Nephron progenitor cell (in vitro differentiated cells): ENCODE measurements at regions not wholly inside any gene's neighbourhood (a gene's known extent, or its start where the extent isn't known, plus 50 kb on each side); places are given as distances from the start of the nearest gene placed in this dataset.

Source experiments
- DNase-seq: peaks from one replicate; pipeline ENCODE4 v3.0.0; 2021
- H3K27ac Mint-ChIP-seq: 2 replicates; pipeline ENCODE4 v1.8.0; 2021; ENCODE audit warnings: mild to moderate bottlenecking, moderate library complexity, mixed read lengths
- H3K27me3 Mint-ChIP-seq: 2 replicates; pipeline ENCODE4 v1.8.0; 2021; ENCODE audit warnings: mild to moderate bottlenecking, low read depth, mixed read lengths; ENCODE audit not compliant: poor library complexity
- H3K36me3 Mint-ChIP-seq: 2 replicates; pipeline ENCODE4 v1.8.0; 2021; ENCODE audit warnings: low read depth, mixed read lengths
- H3K4me1 Mint-ChIP-seq: 2 replicates; pipeline ENCODE4 v1.8.0; 2021; ENCODE audit warnings: mixed read lengths
- H3K4me3 Mint-ChIP-seq: 2 replicates; pipeline ENCODE4 v1.8.0; 2021; ENCODE audit warnings: mild to moderate bottlenecking, moderate library complexity, mixed read lengths
- H3K9me3 Mint-ChIP-seq: 2 replicates; pipeline ENCODE4 v1.8.0; 2021; ENCODE audit warnings: mild to moderate bottlenecking, moderate library complexity, mixed read lengths
- TF ChIP-seq, protein P1 (sequence below): fragments of 200-600 bp; sonication (generic); IDR thresholded peaks from 2 replicates; pipeline ENCODE4 v1.5.0; 2021; ENCODE audit warnings: antibody characterized with exemption

DNA sequence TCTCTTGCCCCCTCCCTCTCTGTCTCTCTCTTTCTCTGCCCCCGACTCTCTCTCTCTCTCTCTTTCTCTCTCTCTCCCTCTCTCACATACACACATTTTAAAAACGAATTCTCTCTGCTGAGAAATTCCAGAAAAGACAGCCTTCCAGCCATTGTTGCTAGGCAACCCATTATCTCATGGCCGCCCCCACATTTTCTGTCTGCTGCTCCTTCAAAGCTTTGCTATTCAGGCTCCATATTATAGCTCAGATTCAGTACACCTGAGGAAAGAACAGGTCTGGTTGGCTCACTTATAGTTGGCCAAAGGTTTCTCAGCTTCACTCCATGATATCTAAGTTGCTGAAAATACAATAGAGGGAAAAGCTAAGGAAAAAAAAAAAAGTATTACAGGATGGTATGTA, 174.4 kb upstream of the RADX start:
- TF ChIP-seq, protein P1, sequence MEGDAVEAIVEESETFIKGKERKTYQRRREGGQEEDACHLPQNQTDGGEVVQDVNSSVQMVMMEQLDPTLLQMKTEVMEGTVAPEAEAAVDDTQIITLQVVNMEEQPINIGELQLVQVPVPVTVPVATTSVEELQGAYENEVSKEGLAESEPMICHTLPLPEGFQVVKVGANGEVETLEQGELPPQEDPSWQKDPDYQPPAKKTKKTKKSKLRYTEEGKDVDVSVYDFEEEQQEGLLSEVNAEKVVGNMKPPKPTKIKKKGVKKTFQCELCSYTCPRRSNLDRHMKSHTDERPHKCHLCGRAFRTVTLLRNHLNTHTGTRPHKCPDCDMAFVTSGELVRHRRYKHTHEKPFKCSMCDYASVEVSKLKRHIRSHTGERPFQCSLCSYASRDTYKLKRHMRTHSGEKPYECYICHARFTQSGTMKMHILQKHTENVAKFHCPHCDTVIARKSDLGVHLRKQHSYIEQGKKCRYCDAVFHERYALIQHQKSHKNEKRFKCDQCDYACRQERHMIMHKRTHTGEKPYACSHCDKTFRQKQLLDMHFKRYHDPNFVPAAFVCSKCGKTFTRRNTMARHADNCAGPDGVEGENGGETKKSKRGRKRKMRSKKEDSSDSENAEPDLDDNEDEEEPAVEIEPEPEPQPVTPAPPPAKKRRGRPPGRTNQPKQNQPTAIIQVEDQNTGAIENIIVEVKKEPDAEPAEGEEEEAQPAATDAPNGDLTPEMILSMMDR, result no peak
- Mint-ChIP-seq H3K9me3 (peaks cover 32% of the 10 kb centered on the region), H3K4me1 (peaks cover 7% of the 10 kb centered on the region), H3K27ac (no peak overlapping the region), H3K36me3 (no peaks in the 10 kb centered on the region), H3K4me3 (no peak overlapping the region), H3K27me3 (peaks cover 6% of the 10 kb centered on the region)
- no peak for DNase-seq

DNA sequence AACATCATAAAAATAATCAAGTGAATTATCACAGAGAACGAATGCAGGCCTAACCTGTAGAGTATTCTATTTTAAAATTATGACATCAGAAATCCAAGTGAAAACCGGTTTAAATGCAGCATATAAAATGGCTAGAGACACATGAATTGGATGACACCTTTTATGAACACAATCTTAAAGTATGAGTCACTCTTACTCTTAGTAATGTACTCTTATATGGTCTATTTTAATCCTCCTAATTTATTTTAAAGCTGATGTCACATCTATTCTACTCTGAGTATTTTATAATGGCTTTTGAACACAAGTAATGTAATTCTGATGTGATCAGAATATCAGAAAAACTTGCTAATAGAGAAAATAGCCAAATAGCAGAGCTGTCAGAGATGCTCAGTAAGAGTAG, 161.4 kb upstream of the RADX start:
- Mint-ChIP-seq H3K9me3 (peaks cover 35% of the 10 kb centered on the region), H3K27ac (no peak overlapping the region), H3K4me3 (no peak overlapping the region), H3K27me3 (peaks cover 3% of the 10 kb centered on the region), H3K36me3 (no peaks in the 10 kb centered on the region), H3K4me1 (no peaks in the 10 kb centered on the region)
- TF ChIP-seq, protein P1, result no peak
- DNase-seq, result no peak

DNA sequence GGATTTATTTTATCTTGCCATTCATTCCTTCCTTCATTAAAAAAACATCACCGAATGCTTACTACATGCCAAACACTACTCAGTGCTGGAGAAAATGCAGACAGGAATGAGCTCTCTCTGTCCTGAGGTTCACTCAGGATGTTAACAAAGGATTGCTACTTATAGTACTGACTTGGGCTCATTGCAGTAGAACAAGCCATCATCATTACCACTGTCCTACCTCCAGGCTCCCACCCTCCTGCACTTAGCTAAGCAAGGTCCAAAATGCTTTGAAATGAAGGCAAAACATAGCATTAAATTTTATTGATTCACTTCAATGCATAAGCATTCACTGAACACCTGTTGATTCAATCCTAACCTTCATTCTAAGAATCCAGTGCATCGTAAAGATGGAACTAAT, 159.8 kb upstream of the RADX start:
- Mint-ChIP-seq H3K27ac (no peak overlapping the region), H3K27me3 (peaks cover 6% of the 10 kb centered on the region), H3K4me1 (no peaks in the 10 kb centered on the region), H3K36me3 (no peaks in the 10 kb centered on the region), H3K9me3 (peaks cover 41% of the 10 kb centered on the region), H3K4me3 (no peak overlapping the region)
- TF ChIP-seq, protein P1, result no peak
- DNase-seq, result no peak

DNA sequence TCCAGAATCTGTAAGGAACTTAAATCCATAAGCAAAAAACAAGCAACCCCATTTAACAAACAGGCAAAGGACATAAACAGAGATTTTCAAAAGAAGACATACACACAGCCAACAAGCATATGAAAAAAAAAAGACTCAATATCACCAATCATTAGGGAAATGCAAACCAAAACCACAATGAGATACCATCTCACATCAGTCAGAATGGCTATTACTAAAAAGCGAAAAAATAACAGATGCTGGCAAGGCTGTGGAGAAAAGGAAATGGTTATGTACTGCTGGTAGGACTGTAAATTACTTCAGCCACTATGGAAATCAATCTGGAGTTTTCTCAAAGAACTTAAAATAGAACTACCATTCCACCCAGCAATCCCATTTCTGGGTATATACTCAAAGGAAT, 156.8 kb upstream of the RADX start:
- Mint-ChIP-seq H3K36me3 (no peaks in the 10 kb centered on the region), H3K4me3 (no peak overlapping the region), H3K9me3 (peaks cover 43% of the 10 kb centered on the region), H3K4me1 (no peaks in the 10 kb centered on the region), H3K27me3 (peaks cover 6% of the 10 kb centered on the region), H3K27ac (no peak overlapping the region)
- no peak for DNase-seq
- TF ChIP-seq, protein P1, result no peak

DNA sequence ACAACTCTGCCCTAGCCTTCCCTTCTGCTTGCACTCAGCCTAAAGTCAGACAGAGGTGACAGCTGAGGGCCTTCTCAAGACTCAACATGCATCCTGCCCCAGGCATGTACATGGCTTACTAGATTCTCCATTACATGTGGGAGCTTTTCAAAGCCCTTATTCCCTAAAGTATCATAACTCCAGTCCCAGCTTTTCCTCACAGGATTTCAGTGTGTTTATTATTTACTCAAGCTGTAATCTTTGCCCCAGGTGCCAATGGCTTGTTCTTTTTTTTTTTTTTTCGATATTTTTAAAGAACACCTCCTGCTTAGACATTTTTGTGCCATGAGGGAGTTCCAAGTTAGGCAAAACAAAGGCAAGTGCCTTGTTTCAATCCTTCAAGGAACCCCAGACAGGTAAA, 154.0 kb upstream of the RADX start:
- H3K27ac Mint-ChIP-seq, result no peak overlapping the region
- H3K4me3 Mint-ChIP-seq, result no peak overlapping the region
- H3K4me1 Mint-ChIP-seq, result no peaks in the 10 kb centered on the region
- H3K27me3 Mint-ChIP-seq, result peaks cover 14% of the 10 kb centered on the region
- no peaks in the 10 kb centered on the region for H3K36me3 Mint-ChIP-seq
- no peak for DNase-seq
- TF ChIP-seq, protein P1, result no peak
- peaks cover 39% of the 10 kb centered on the region for H3K9me3 Mint-ChIP-seq

DNA sequence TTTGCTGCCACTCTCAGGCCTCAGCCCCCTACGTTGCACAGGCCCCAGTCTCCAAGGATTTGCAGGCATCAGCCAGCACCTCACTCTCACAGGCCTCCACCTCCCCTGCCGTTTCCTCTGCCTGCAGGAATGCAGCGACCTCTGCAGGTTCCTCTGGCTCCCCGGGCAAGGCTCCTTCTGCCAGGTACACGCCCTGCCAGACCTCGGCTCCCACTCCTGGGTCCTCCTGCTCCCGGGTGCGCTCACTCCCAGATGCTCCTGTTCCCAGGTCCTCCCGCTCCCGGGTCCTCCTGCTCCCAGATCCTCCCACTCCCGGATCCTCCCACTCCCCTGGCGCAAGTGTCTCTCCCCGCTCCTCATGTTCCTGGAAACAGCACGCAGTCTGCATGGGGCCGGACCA, 144.4 kb upstream of the RADX start:
- Mint-ChIP-seq H3K36me3 (peaks cover 5% of the 10 kb centered on the region), H3K9me3 (peaks cover 28% of the 10 kb centered on the region), H3K27ac (no peak overlapping the region), H3K4me3 (no peak overlapping the region), H3K27me3 (peaks cover 1% of the 10 kb centered on the region), H3K4me1 (no peaks in the 10 kb centered on the region)
- DNase-seq, result no peak
- TF ChIP-seq, protein P1, result no peak
